SIG-M5 (cell line): ENCODE measurements at regions not wholly inside any gene's neighbourhood (a gene's known extent, or its start where the extent isn't known, plus 50 kb on each side); places are given as distances from the start of the nearest gene placed in this dataset.

ENCODE experiments used
- DNase-seq: peaks from one replicate; lab custom pipeline; 2025; lab: John Stamatoyannopoulos, UW

DNA sequence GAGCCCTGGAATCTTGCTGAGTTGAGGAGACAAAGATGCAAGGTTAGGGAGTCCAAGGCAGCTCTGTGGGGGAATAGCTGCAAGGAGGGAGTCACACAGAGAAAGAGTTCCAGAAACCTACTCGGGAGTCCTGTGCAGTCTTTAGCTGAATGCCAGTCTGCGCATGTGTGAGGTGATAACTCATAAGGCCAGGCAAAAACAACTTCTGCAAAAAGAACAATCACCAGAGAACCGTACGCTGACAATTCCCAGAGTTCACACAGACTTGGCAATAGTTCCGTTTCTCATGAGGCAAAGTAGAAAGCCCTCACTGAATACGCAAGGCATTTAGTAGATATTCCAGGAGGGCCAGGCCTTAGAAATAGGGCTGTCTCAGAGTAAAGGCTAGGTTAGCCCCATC lies 135.2 kb upstream of the TAB2 start:
- no peak for DNase-seq

DNA sequence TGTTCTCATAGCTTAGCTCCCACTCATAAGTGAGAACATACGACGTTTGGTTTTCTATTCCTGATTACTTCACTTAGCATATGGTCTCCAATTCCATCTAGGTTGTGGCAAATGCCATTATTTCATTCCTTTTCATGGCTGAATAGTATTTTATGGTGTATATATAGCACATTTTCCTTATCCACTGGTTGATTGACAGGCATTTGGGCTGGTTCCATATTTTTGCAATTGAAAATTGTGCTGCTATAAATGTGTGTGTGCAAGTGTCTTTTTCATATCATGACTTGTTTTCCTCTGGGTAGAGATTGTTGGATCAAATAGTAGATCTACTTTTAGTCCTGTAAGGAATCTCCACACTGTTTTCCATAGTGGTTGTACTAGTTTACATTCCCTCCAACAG lies 133.0 kb upstream of the TAB2 start:
- no peak for DNase-seq

DNA sequence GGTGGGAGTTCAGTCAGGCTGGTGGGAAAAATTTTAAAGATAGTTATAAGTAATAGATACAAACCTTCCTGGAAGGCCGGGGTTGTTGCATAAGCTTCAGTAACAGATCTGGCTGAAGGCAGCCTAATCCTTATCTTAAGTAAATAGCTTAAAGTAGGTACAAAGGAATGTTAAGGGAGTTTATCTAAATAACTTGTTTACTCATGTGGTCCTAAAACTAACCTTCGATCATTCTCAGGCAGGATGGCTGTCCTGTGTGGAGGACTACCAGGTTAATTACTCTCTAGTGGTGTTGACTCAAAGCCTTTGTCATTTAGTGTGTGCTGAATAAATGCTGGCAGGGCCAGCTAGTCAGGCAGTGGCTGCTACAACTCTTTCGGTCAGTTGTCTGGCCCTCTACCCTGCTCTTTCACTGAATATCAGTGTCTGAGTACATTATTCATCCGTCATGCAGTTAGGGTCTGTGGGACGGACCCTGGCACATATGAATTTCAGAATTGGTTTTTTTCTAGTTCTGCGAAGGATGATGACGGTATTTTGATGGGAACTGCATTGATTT lies 131.6 kb upstream of the TAB2 start:
- no peak for DNase-seq

DNA sequence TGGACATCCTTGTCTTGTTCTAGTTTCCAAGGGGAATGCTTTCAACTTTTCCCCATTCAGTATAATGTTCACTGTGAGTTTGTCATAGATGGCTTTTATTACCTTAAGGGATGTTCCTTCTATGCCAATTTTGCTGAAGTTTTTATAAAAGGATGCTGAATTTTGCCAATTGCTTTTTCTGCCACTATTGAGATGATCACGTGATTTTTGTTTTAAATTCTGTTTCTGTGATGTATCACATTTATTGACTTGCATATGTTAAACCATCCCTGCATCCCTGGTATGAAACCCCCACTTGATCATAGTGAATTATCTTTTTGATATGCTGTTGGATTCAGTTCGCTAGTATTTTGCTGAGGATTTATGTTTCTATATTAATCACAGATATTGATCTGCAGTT lies 130.6 kb upstream of the TAB2 start:
- no peak for DNase-seq

DNA sequence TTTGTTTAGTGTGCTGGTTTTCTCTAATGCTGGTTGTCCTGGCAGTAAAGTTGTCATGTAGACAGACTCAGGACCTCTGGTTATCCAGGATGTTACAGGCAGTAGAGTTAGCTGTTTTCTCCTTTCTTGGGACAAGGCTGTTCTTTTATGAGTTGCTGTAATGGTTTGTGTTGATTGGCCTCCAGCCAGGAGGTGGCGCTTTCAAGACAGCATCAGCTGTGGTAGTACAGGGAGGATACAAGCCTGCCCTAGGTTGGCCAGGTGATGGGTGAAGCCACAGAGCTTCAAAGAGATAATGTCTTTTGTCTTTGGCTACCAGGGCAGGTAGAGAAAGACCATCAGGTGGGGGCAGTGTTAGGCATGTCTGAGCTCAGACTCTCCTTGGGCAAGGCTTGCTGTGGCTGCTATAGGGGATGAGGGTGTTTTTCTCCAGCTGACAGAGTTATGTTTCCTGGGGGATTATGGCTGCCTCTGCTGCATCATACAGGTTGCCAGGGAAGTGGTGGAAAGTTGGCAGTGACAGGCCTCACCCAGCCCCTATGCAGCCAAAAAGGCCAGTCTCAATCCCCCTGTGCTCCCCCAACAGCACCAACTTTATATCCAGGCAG lies 127.2 kb upstream of the TAB2 start:
- no peak for DNase-seq

DNA sequence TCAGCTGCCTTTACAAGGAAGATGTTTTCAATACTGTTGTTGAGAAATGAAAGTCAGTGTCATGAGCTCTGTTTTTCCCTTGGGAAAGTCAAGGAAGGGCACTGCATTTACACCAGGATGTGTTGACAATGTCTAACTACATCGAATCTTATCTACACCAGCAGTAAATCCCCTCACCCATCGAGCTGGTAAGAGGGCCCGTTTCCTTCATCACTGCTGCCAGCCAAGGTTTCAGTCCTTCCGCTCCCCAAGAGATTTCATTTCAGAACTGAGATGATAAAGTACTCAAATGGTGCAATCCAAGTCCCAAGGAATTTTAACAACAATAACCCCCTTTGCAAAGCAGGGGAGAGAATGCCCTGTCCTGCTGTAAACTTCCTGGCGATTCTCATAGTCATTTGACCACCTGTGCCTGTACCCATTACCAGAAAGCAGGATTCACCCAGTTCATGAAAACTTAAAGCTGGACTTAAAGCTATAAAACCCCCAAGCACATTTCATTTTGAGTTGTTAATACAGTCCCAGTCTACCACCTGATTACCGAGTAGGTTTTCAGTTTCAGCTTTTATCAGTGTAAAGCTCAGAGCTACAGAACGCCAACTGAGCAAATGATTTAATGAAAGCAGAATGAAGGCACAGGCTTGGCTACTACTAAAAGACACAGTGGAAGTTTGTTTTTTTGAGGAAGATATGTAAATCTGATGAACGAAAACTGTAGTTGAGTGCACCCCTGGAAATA lies 122.5 kb upstream of the TAB2 start:
- no peak for DNase-seq

DNA sequence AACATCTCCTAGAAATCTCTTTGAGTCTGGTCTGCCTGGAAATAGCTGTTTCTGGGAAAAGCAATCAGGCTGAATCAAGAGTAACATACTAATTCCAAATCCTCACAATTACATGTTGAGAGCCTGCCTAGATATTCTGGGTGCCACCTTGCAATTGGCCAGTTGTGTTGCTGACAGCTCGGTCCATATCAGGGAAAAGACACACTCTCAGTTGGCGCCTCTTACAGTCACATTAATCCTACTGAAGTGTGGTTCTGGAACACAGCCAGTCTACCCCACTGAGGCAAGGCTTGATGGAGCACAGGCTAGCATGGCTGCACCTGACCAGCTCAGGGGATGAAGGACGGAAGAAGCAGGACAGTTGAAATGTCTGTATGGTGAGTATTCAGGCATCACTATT lies 121.4 kb upstream of the TAB2 start:
- no peak for DNase-seq

DNA sequence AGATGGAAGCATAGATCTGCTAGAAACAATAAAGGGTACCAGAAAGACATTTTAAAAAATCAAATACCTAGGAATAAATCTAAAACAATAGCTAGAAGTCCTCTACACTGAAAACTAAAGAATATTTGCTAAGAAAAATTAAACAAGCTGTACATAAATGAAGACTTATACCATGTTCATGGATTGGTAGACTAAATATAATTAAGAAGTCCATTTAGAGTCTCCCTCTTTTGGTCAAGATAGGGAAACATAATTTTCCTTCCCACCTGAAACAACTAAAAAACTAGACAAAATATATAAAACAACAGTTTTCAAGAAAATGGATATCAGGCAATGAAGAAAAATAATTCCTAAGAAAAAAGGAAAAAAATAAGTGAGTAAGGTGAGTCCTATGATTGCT lies 120.0 kb upstream of the TAB2 start:
- no peak for DNase-seq

DNA sequence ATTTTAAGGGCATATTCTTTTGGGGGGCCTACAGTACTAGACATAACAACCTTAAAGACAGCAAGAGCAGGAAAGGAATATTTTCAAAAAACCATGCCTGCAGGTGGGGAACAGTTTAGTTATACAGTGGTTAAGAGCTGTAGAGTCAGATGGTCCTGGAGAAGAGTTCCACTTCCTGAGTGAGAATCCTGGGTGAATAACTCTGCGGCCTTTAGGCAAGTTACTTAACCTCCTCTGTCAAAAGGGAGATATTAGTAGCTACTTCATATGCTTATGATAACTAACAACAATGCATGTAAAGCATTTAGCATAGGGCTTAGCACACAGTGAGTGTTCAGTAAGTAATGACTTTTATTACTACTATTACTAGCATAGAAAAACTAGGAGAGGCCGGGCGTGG lies 119.2 kb upstream of the TAB2 start:
- DNase-seq = no peak

DNA sequence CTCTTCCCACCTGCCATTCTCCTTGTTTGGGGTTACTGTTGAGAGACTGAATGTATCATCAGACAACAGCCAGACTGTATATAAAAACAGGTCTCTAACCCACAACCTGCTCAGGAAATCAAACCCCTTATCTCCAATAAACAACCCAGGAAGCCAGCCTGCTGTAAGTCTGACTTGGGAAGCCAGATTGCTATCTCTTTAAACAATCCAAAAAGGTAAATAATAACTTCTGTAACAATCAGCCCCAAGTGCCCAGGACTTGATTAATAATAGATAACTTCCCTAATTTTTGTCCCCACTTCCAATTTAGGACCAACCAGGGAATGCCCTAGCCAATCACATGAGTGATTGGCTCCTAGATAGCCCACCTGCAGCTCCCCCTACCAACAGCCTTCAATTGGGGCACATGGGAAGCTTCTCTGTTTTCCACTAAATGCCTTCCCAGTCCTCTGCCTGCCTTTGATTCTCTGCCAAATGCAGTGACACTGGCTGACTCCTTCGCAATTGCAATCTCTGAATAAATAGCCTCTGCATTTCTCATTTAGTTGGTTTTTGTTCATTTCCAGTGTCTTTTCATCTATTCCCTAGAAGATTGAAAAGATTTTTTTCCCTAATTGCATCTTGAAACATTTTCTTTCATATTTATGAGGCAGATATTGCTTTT lies 117.1 kb upstream of the TAB2 start:
- DNase-seq = no peak

DNA sequence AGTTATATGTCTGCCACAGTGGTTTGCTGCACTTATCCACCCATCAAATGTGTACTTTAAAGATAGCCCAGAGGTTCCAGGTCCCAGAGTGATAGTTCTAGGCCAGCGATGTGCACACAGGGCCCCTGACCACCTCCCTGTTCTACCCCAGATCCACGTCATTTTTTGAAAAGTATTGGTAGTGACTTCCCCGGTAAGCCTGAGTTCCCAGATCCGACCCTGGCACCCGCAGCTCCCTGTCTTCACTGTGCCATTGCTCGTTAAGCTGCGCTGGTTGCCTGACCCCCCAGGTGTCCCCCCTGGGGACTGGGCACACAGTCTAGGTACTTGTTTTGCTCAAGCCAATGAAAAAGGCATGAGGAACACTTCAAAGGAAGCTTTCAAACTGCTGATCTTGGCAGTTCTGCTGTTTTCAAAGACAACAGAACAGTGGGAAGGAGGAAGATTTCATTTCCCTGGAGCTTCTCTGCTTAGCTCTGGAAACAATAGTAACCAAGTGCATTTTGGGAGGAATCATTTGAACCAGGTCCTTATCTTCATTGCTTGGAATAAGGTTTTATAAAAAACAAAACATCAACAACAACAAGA lies 116.3 kb upstream of the TAB2 start:
- DNase-seq = no peak

DNA sequence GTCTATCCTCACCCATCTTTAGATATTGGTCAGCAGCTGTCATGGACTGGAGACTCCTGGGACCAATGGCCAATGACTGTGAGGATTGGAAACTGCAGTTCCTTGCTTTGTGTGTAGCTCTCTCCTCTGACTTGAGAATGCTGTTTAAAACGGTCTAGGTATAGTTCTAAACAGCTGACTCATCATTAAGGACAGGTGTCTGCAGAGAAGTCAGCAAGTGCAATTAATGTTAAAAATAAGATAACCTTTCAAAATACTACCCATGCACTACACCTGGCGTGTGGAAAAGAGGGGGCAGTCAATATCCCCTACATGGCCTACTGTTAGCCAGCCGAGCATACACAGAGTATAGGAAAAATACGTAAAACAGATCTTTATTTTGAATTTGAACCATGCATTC lies 115.4 kb upstream of the TAB2 start:
- DNase-seq = no peak

DNA sequence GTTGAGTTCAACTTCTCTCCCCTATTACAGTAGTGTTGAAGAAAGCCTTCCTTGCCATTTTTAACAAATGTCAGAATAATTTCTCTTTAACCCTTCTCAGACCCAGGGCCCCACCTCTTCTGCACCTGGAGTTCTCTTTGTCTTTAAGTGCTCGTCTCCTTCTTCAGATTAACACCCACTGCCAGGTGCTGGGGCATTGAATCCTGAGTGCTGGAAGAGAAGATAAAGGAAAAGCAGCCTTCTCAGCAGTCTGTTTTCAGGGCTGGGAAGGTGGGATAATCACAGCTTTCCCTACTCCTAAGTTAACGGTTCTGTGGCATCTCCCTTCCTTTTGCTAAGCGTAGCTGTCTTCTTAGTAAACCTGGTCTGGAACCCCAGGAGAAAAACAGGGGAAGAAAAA lies 114.6 kb upstream of the TAB2 start:
- no peak for DNase-seq

DNA sequence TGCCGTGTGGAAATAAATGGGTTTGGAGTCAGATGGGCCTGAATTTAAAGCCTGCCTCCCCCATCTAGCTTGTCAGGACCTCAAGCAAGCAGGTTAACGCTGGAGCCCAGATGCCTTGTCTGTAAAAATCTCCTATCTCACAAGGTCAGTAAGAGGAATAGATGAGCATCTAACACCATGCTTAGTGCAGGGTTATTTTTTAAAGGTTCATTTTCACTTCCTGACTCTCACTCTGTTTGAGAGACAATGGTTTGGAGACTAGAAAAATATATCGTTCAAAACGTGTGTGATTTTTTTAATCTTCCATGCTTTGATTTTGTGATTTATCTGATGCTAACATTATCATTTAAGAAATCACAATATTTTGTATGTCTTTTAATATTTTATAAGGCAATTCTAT lies 114.0 kb upstream of the TAB2 start:
- DNase-seq = no peak

DNA sequence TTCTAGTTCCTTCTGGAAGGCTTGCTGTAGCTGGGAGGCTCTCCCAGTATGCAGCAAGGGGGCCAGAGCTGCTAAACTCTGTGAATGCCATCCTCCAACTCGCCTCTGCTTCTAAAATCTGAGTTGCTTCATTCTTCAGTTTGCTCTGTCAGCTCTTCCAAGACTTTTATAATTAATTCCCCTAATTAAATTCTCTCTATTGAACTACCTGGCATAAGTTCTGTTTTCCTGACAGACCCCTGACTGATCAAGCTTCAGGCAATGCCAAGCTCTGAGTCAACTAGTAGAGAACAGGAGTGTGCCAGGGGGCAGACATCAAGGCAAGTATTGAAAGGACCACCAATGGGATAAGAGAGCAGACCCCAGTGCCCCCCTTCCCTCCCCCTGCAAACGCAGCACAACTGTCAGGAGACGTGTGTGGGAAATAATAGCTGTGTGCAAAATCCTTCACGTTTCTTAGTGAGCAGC lies 109.3 kb upstream of the TAB2 start:
- no peak for DNase-seq

DNA sequence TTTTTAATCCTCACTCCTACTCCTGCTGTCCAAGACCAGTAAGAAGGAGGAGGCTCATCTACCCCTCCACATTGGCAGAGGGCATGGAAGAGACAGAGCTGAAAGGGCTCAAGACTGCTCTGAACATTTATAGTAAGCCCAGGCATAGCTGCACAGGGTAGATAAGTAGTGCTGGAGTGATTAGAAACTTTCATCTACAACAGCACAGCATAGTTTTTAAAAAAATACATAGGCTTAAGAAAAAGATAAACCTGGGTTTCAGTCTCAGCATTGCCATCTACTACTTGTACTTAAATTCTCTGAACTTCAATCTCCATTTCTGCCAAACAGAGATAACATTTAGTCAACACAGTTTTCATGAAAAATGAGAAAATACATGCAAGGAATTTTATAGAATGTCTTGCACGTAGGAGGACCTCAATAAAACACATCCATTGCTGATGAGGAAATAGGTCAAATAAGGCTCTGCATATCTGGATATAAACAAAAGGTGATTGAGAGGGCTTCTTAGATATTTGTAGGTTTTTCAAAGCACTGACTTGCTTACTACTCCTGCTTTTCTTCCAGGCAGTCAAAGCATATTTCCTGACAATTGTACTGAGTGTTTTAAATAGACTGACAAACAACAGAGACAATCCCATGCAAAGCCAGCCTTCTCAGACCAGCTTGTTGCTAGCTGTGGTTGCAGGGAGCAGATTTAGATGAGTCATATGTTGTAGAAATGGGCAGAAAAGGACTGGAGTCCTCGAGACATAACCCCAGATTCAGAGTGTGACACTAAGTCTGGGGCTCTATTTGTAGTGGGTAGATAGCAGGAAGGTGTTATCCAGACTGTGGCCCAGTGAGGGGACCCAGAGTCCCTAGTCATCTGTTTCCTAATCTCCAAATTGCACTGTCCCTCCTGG lies 107.4 kb upstream of the TAB2 start:
- DNase-seq = no peak

DNA sequence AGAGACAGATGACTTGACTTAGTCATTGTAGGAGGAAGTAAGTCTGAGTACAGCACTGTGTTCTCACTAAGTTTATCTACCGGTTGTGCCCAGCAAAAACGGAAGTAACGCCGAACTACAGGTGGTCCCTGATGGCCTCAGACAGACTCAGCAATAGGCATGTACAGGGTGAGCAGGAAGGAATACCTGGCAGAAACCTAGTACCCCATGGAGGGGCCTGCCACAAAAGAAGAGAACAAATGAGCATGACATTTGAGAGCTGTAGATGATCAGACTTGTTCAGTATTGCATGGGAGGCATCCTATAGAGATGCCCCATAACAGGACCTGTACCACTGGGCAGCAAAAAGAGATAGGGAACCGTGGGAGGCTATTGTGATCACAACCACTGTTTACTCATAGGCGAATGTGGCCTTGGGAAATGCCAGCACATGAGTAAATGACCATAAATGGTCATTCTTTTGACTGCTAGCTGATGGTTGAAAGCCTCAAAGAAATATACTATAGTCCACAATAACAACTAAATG lies 106.4 kb upstream of the TAB2 start:
- DNase-seq = peak; percentile 33

DNA sequence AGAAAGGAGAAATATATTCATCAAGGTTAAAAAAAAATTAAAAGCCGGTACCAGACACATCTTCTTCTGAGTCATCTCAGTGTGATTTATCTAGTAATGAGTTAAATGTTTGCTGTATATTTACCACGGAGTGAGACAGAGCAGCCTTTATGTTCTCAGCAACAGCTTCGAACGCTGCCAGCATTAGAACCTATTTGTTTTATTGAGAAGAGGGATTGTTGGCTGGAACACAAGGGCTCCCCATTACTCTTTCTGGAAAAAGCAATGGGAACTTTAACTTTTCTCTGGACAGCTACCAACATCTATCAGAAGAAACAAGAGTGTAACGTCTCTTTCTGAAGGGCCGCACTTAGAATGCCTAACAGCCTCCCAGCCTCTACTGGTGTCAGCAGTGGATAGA lies 105.3 kb upstream of the TAB2 start:
- DNase-seq = no peak

DNA sequence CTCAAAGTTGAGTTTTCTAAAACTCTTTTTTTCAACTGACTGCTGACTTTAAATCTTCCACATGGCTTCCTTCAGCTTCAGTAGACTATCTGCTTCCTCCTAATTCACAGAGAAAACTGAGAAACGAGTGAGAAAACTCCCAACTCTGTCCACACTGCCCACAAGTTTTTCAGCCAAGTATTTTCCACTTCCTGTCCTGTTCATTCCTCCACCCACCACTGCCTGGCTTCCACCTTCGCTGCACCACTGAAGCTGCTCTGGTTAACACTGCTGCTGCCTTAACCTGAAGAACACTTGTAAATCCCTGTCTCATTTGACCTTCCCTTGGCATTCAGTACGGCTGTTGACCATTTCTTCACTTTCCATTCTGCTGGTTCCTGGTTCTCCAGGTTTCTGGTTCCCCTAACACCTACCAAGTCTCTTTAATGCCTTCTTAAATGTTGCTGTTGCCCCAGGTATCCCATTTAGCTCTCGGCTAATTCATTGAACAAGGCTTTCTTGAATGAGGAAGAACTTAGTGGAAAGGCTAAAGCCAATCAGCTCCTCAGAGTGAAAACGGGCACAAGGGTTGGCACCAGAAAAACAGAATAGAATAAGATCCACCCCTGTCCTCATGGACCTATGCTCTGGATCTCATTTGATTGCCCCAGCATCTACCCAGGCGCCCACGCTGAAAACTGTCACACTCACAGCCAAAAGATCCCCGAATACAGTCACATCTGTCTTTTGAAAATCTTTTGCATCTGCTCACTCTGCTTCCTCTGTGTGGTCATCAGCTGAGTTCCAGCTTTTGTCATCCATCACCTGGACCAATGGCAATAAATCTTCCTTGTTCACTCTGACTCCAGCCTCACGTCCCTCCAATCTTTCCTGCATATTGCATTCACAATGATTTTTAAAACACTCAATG lies 104.4 kb upstream of the TAB2 start:
- no peak for DNase-seq

DNA sequence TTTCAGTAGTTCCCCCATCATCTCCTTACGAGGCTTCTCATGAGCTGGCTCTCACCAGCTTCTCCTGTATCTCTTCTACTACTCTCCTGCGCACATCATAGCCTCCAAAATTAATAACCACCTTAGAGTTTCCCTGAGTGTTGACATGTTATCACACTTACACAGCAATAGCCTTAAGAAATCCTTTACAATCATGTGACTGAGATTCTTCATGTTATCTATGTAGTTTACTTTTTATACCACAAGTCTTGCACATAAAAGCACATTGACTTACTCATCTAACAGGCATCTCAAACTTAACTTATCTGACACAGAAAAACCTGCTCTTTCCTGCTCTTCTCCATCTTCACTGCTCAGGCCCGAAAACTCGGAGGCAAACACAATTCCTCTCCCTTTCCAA lies 103.7 kb upstream of the TAB2 start:
- DNase-seq = no peak
